ENCODE measurements at regions not wholly inside any gene's neighbourhood (a gene's known extent, or its start where the extent isn't known, plus 50 kb on each side); places are given as distances from the start of the nearest gene placed in this dataset.

GRCh38 chr12:111099186-111099585, 178.8 kb upstream of the MYL2 start:
- TF ChIP-seq CTCF (conservative IDR thresholded peaks at IDR 0.05) (no peak), ZFX (IDR thresholded peaks at IDR 0.05) (no peak)
